MM.1S (cell line): ENCODE measurements at regions not wholly inside any gene's neighbourhood (a gene's known extent, or its start where the extent isn't known, plus 50 kb on each side); places are given as distances from the start of the nearest gene placed in this dataset.

ENCODE experiments used
- CTCF ChIP-seq: fragments of 300-600 bp; sonication (generic); IDR thresholded peaks from 2 replicates; pipeline ENCODE4 v1.5.1; 2016; ENCODE audit warnings: antibody characterized with exemption, low read length, mixed read lengths
- EZH2 ChIP-seq: fragments of 300-600 bp; sonication (generic); optimal IDR thresholded peaks from 2 replicates; pipeline ENCODE3; 2017; ENCODE audit warnings: low read depth, mild to moderate bottlenecking, antibody characterized with exemption, low read length, mixed read lengths

GRCh38 chr13:34826432-34826831, 115.6 kb upstream of the NBEA start:
- no peak for TF ChIP-seq CTCF
- TF ChIP-seq EZH2 = no peak
